ENCODE measurements at regions not wholly inside any gene's neighbourhood (a gene's known extent, or its start where the extent isn't known, plus 50 kb on each side); places are given as distances from the start of the nearest gene placed in this dataset.

GRCh38 chr2:6010163-6010562 lies 318.0 kb downstream of the SOX11 start:
- TF ChIP-seq, protein P1, sequence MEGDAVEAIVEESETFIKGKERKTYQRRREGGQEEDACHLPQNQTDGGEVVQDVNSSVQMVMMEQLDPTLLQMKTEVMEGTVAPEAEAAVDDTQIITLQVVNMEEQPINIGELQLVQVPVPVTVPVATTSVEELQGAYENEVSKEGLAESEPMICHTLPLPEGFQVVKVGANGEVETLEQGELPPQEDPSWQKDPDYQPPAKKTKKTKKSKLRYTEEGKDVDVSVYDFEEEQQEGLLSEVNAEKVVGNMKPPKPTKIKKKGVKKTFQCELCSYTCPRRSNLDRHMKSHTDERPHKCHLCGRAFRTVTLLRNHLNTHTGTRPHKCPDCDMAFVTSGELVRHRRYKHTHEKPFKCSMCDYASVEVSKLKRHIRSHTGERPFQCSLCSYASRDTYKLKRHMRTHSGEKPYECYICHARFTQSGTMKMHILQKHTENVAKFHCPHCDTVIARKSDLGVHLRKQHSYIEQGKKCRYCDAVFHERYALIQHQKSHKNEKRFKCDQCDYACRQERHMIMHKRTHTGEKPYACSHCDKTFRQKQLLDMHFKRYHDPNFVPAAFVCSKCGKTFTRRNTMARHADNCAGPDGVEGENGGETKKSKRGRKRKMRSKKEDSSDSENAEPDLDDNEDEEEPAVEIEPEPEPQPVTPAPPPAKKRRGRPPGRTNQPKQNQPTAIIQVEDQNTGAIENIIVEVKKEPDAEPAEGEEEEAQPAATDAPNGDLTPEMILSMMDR (IDR thresholded peaks at IDR 0.05; ENCODE audit: poor library complexity, severe bottlenecking) = no peak
- TF ChIP-seq POLR2AphosphoS5 (IDR thresholded peaks at IDR 0.05) = no peak

All from neural cell (in vitro differentiated cells).